Glutamatergic neuron (in vitro differentiated cells): ENCODE measurements at regions not wholly inside any gene's neighbourhood (a gene's known extent, or its start where the extent isn't known, plus 50 kb on each side); places are given as distances from the start of the nearest gene placed in this dataset.

Source experiments
- DNase-seq: peaks from one replicate; pipeline ENCODE4 v3.0.0; 2022
- H3K27ac Mint-ChIP-seq: one replicate; pipeline ENCODE4 v1.8.0; 2020; ENCODE audit warnings: mild to moderate bottlenecking, mixed read lengths, inconsistent platforms; ENCODE audit not compliant: unreplicated experiment
- H3K27me3 Mint-ChIP-seq: one replicate; pipeline ENCODE4 v1.8.0; 2020; ENCODE audit warnings: mild to moderate bottlenecking, moderate library complexity, mixed read lengths, inconsistent platforms; ENCODE audit not compliant: unreplicated experiment
- H3K36me3 Mint-ChIP-seq: one replicate; pipeline ENCODE4 v1.8.0; 2020; ENCODE audit warnings: mild to moderate bottlenecking, mixed read lengths, inconsistent platforms; ENCODE audit not compliant: unreplicated experiment
- H3K4me1 Mint-ChIP-seq: one replicate; pipeline ENCODE4 v1.8.0; 2020; ENCODE audit warnings: mild to moderate bottlenecking, low read depth, mixed read lengths, inconsistent platforms; ENCODE audit not compliant: unreplicated experiment
- H3K4me3 Mint-ChIP-seq: one replicate; pipeline ENCODE4 v1.8.0; 2020; ENCODE audit warnings: mild to moderate bottlenecking, mixed read lengths, inconsistent platforms; ENCODE audit not compliant: unreplicated experiment
- H3K9me3 Mint-ChIP-seq: one replicate; pipeline ENCODE4 v1.8.0; 2020; ENCODE audit warnings: mild to moderate bottlenecking, moderate library complexity, mixed read lengths, inconsistent platforms; ENCODE audit not compliant: unreplicated experiment
- TF ChIP-seq, protein P1 (sequence below): fragments of 200-600 bp; sonication (generic); IDR thresholded peaks from one replicate; pipeline ENCODE4 v1.5.0; 2021; ENCODE audit not compliant: partially characterized antibody, unreplicated experiment

DNA sequence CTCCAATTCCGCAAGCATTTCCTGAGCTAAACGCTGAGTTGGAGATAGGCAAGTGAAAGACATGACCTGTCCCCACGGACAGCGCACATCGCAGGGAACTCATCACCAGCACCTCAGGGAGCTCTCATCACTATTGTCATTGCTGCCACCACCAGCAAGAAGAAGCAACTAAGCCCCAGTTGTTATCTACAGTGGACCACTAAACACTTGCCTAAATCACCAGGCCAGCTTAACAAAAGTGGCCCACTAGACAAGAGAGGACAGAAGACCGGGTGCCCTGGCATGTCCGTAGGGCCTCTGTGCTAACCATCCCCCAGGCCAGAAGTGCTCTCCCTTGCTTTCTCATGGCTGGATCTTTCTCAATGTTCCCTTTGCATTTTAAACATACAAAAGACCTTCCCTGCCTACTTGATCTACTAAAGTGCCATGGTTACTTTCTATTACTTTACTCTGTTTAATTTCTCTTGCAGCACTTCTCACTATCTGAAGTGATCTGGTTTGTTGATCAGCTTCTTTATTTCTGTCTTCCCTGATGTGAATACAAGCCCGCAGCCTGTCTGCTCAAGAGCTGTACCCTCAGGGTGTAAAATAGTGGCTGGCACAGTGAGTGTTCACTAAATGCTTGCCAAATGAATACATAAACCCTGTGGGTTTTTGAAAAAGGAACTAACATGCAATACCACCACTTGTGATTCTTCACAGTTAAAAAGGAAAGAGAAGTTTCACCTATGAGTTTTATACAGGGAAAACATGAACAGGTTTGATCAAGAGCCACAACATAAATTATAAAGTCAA, 60.9 kb upstream of the RFLNA start:
- Mint-ChIP-seq H3K27ac (no peak overlapping the region), H3K27me3 (peaks cover 7% of the 10 kb centered on the region), H3K4me3 (no peak overlapping the region)

DNA sequence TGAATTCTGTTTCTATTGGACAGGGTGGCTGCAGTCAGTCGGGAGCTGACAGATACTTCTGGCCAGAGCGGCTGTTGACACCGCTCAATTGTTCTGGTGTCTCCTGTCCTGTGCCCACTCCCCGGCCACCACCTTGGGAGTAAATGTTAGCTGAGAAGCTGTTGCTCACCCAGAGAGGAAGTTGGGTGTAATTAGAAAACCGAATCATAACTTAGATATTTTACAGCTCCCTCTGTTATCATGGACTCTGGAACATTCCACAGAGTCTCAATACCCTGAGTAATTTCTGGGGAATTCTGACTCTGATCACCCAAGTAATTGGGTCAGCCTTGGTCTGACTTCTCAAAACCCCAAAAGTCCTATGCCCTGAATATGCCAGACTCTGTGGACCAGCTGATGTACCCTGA, 58.3 kb upstream of the RFLNA start:
- DNase-seq: no peak
- Mint-ChIP-seq H3K36me3 (peaks cover 19% of the 10 kb centered on the region), H3K4me3 (no peak overlapping the region), H3K27ac (no peak overlapping the region), H3K9me3 (peaks cover 5% of the 10 kb centered on the region), H3K27me3 (peaks cover 7% of the 10 kb centered on the region), H3K4me1 (no peaks in the 10 kb centered on the region)
- TF ChIP-seq, protein P1, sequence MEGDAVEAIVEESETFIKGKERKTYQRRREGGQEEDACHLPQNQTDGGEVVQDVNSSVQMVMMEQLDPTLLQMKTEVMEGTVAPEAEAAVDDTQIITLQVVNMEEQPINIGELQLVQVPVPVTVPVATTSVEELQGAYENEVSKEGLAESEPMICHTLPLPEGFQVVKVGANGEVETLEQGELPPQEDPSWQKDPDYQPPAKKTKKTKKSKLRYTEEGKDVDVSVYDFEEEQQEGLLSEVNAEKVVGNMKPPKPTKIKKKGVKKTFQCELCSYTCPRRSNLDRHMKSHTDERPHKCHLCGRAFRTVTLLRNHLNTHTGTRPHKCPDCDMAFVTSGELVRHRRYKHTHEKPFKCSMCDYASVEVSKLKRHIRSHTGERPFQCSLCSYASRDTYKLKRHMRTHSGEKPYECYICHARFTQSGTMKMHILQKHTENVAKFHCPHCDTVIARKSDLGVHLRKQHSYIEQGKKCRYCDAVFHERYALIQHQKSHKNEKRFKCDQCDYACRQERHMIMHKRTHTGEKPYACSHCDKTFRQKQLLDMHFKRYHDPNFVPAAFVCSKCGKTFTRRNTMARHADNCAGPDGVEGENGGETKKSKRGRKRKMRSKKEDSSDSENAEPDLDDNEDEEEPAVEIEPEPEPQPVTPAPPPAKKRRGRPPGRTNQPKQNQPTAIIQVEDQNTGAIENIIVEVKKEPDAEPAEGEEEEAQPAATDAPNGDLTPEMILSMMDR: no peak

More for the DNA sequence above, 60.9 kb upstream of the RFLNA start:
- Mint-ChIP-seq H3K9me3 (peaks cover 4% of the 10 kb centered on the region), H3K4me1 (no peaks in the 10 kb centered on the region), H3K36me3 (peaks cover 20% of the 10 kb centered on the region)
- DNase-seq: no peak
- TF ChIP-seq, protein P1: no peak

DNA sequence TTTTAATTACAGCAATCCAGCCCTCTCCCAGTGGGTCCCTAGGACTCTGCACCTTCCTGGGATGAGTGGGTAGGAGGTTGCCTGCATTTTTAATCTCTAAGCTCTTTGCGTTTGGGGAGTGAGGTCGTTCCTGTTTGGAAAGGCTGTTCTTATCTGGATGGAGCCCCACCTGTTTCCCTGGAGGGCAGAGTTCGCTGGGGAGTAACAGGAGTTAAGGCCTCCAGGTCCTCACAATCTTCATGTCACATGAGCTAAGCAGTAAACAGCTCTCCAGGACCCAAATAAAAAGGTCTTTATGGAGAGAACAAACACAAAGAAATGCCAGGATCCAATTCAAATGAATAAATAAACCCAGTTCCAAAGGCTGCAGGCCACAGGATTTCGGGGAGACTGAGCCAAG, 56.0 kb upstream of the RFLNA start:
- TF ChIP-seq, protein P1: no peak
- Mint-ChIP-seq H3K9me3 (peaks cover 5% of the 10 kb centered on the region), H3K36me3 (peaks cover 19% of the 10 kb centered on the region), H3K27me3 (peaks cover 7% of the 10 kb centered on the region), H3K4me1 (no peaks in the 10 kb centered on the region), H3K4me3 (no peak overlapping the region), H3K27ac (no peak overlapping the region)
- DNase-seq: no peak

DNA sequence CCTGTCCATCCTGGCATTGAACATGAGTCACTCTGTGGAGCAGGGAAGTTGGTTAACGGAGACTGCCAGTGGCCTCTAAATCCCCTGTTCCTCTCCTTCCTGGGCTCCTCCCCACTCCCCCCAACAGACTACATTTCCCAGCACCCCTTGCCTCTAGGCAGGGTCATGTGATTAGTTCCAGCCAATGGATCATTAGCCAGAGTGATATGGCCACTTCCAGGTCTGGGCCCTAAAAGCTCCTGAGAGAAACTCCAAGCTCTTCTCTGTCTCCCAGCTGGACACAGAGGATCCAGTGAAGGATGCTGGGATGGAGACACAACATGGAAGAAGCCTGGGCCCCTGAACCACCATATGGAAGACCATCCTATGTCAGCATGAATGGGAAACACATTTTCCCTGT, 54.4 kb upstream of the RFLNA start:
- TF ChIP-seq, protein P1: no peak
- no peak overlapping the region for H3K4me3 Mint-ChIP-seq
- H3K27me3 Mint-ChIP-seq: peaks cover 7% of the 10 kb centered on the region
- no peak for DNase-seq
- no peaks in the 10 kb centered on the region for H3K4me1 Mint-ChIP-seq
- H3K36me3 Mint-ChIP-seq: peaks cover 12% of the 10 kb centered on the region
- H3K27ac Mint-ChIP-seq: no peak overlapping the region
- peaks cover 4% of the 10 kb centered on the region for H3K9me3 Mint-ChIP-seq

DNA sequence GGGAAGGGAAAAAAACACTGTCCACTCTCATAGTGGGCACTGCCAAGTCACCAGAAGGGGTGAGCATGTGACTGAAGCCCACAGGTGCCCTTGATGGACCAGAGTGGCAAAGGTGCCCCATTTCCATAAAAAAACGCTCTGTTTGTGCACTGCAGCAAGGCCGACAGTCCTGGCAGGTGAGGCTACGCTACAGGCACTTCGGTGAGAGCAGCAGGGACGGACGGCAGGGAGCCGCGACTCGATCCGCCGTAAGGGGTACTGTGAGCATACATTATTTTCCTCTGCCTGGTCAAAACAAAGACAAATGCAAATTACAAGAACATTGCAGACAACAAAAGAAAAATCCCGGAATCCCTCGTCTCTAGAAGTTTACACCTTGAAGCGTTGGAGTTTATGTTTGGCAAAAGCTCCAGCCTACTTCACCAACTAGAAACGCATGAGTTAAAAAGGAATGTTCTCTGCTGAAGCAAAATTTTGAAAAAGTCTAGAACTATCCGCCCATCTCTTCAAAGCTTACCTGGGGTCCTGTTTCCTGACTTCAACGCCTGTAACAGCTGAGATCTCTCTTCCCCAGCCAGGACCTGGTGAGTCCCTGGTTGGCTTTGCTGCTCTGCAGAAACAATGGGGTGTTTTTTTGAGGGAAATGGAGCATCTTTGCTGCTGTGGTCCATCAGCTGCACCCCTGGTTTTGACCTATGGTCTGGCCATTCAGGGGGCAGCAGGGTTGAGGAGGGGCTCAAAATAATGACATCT, 52.9 kb upstream of the RFLNA start:
- Mint-ChIP-seq H3K27me3 (peaks cover 7% of the 10 kb centered on the region), H3K27ac (no peak overlapping the region), H3K4me3 (no peak overlapping the region), H3K36me3 (peaks cover 12% of the 10 kb centered on the region), H3K4me1 (peaks cover 2% of the 10 kb centered on the region), H3K9me3 (peaks cover 4% of the 10 kb centered on the region)
- no peak for DNase-seq
- TF ChIP-seq, protein P1: no peak
